HG03139 (cell line): ENCODE measurements at regions not wholly inside any gene's neighbourhood (a gene's known extent, or its start where the extent isn't known, plus 50 kb on each side); places are given as distances from the start of the nearest gene placed in this dataset.

ENCODE experiments used
- ATAC-seq: cut with Tn5 transposase; IDR thresholded peaks from one replicate; pipeline ENCODE4 v1.9.1; 2021; ENCODE audit not compliant: unreplicated experiment

DNA sequence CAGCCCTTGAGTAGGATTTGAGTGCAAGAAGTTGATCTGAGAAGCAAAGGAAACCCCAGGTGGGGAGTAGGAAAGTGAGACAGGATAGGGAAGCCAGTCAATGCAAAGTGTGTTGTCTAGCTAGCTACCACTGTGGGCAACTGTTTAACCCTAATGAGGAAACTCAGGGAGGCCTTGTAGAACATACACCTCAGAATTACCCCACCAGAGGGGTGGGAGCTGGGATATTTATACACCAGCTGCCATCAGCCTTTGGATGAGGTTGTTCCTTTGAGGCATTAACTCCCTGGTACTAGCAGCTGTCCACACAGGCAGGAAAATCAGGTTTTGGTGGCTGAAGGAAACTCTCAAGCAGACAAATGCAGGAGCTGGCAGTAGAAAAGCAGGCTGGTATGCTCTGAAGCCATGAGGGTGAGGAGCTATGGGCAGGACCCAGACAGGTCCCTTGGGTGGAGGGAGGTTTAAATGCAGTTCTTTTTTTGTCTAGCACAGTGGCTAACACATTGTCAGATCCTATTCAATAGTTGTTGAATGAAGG, 60.1 kb upstream of the ARID5B start:
- ATAC-seq: no peak

DNA sequence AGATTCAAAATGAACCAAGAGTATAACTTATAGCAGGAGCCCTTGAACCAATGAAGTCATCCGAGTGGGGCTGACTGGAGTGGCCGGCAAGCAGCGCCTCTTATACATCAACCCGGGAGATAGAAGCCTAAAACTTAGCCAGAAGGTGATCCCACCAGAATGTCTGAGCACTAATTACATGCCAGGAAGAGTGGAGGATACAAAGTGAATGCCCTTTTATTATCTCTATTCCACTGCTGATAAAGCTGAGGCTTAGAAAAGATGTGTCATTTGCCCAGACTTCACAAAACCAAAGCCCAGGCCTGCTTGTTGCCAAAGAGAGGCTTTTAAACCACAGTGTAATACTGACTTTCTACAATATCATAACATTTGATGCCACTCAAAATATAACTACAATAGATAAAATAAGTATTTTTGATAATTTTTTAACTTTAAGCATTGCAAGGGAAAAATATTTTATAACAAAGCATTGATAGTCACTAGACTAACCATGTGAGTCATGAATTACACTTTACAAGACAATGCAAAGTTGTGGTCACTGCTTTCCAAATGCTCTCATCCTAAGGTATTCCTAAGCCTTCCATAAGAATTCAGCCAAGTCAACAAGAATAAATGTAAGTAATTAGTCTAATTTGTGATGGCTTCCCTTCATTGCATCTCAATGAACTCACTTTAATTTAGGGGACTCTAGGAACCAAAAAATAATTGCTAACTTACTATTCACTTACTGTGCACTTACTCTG, 58.6 kb upstream of the ARID5B start:
- no peak for ATAC-seq

DNA sequence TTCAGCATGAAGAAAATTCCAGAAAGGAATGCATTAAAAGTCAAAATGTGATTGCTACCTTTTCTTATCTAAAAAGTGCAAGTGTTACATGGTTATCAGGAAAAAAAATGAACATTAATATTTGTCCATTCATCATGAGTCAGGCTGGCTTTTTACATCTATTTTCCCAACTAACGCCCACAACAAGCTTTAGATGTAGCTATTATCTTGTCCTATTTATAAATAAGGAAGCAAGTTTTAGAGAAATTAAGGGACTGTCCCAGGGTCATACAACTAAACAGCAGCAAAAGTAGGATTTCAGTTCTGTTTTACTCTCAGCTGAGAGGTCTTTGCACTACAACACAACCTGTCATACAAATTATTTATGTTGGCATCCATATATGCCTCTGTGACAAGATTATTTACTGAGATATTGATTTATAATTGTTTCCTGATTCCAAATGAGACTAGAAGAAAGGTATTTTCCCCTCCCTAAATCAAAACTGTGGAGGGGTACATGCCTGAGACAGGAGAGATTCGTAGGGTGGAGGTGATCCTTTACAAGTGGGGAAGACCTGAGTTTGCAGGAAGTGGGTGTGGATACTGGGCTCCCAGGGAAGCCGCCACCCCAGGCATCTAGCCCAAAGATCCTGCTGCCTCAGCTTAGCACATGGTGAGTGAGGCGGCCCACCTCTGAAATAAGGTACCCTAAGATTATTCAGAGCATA, 57.2 kb upstream of the ARID5B start:
- ATAC-seq: no peak

DNA sequence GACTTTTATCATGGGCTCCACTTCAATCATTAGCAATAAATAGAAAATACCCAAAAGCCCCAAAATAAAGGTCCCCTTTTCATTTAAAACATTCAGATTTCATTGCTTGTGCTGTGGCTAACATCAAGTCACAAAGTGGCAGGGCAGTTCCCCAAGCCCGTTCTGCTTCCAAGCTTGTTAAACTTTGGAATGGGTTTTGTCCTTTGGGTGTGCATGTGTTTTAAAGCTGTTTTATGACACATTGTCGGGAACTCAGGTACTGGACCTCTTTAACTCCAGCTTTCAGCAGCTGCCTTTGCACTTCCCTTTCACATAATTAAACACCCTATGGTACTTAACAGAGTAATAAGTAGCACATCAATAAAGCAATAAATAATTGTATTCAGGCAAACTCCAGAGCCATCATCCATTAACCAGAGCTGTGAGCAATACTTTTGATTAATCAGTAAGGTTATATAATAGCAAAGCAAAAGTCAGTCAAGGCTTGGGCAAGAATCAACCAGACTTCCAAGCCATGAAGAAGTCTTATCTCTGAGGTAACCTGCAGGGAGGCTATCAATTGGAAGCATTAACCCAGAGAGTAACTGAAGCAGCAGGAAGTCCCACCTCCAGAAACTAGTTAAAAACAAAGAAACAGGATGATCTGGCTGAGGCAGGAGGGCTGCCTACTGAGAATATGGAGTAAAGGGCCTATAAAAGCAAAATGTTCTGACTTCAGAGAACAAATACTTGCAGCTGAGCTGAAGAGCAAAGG, 56.1 kb upstream of the ARID5B start:
- ATAC-seq: no peak

DNA sequence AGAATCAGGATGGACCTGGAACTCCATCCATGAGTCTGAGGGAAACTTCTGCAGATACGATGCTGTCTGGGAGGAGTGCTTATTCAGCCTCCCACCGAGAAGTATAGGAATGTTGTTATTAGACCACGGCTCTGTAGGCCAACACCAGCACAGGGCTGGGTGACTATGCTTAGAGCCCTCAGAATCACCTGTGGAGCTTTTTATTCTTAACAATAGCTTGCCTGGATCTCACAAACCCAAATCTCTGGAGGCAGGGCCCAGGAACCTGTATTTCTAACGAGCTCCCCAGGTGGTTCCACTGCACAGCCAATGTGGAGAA, 55.6 kb upstream of the ARID5B start:
- ATAC-seq: no peak

DNA sequence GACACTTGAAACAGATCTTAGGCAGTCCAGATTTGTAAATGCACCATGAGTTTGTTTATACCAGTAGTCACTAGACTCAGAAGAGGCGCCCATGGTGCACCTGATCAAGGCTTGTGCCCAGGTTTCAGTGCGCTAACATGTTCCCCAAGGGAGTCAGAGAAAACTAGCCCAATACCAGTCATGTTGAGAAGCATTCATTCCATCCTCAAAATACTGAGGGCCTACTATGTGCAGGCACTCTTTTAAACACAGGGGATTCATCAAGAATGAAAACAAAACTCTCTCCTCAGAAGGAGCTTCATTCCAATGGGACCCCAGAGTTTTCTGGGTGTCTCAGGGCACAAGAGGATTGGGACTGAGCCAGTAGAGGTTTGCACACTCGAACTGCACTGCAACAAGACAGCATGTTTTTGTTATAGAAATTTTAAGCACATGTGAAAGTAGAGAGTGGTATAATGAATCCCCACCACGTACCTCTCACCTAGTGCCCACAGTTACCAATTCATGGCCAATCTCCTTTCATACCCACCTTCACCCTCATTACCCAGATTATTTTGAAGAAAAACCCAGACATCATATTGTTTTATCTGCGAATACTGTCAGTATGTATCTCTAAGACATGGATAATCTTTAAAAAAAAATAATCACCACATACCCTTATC, 55.0 kb upstream of the ARID5B start:
- ATAC-seq: no peak

DNA sequence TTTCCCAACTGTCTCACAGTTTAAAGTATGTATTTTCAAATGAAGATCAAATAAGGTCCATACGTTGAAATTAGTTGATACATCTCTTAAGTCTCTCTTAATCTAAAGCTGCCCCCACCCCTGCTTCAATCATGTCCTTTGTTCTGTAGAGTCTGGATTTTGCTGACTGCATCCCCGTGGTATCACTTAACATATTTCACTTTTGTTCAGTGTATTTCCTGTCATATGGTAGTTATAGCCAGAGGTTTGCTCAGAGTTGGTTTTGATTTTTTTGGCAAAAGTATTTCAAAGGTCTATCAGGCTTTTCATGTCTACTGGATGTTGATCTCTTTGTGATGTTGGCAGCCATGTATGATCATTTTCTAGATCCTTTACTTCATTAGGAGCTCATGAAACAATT, 54.4 kb upstream of the ARID5B start:
- ATAC-seq: no peak

DNA sequence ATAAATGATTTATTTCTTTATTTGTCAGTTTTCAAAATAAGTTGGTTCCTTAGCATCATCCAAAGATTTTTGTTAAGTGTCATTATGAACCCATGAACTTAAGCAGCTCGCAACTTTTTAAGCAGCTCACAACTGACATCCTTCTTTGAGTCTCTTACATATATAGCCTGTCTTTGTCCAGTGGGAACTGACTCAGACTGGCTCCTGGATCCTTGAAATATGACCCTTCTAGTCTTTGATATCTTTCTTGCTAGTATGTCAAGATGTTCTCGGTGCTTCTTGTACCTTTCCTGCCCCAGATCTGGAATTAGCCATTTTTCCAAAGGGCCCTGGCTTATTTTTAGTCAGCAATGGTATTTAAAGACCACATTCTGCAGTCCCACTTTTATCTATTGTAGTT, 53.9 kb upstream of the ARID5B start:
- no peak for ATAC-seq

DNA sequence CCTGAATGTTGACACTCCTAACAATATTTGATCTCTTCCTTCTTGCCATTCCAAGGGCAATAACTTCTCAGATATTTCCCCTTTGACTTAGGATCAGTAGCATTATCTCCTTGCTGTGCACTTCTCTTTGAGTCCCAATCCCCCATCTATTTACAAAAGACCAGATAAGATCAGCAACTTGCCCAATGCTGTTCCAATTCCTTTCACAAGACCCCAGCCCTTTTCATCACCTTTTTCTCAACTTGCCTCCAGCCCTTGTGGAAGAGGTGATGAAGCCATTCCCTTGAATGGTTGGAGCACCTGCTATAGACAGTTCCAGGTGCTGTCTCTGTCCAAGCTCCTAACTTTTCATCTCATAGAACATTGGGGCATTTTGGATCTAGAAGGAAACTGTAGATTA, 51.1 kb upstream of the ARID5B start:
- ATAC-seq: no peak
